ENCODE measurements at regions not wholly inside any gene's neighbourhood (a gene's known extent, or its start where the extent isn't known, plus 50 kb on each side); places are given as distances from the start of the nearest gene placed in this dataset.

- TF ChIP-seq TAF1 (IDR thresholded peaks at IDR 0.05; ENCODE audit: low read depth) (no peak), POLR2AphosphoS5 (IDR thresholded peaks at IDR 0.05) (no peak), CTCF (IDR thresholded peaks at IDR 0.05; ENCODE audit: poor library complexity, severe bottlenecking) (no peak), EZH2 (IDR thresholded peaks at IDR 0.05; ENCODE audit: borderline replicate concordance, insufficient read depth, low read length, poor library complexity, severe bottlenecking) (no peak), SMC3 (conservative IDR thresholded peaks at IDR 0.05; ENCODE audit: poor library complexity) (no peak)
Observed at GRCh38 chr13:30526612-30527495, 61.1 kb upstream of the HMGB1 start.
